Ureter (tissue), 1 donor: ENCODE measurements at regions not wholly inside any gene's neighbourhood (a gene's known extent, or its start where the extent isn't known, plus 50 kb on each side); places are given as distances from the start of the nearest gene placed in this dataset.

ENCODE experiments used
- DNase-seq: peaks from one replicate; pipeline ENCODE4 v3.0.0-alpha.2; 2020; ENCODE audit warnings: low spot score
- donor health status: DM: yes; HTN: yes; CAD: no.

- no peak for DNase-seq
These were observed 341.4 kb upstream of the PODXL start for GRCh38 chr7:131897790-131898165.

DNA sequence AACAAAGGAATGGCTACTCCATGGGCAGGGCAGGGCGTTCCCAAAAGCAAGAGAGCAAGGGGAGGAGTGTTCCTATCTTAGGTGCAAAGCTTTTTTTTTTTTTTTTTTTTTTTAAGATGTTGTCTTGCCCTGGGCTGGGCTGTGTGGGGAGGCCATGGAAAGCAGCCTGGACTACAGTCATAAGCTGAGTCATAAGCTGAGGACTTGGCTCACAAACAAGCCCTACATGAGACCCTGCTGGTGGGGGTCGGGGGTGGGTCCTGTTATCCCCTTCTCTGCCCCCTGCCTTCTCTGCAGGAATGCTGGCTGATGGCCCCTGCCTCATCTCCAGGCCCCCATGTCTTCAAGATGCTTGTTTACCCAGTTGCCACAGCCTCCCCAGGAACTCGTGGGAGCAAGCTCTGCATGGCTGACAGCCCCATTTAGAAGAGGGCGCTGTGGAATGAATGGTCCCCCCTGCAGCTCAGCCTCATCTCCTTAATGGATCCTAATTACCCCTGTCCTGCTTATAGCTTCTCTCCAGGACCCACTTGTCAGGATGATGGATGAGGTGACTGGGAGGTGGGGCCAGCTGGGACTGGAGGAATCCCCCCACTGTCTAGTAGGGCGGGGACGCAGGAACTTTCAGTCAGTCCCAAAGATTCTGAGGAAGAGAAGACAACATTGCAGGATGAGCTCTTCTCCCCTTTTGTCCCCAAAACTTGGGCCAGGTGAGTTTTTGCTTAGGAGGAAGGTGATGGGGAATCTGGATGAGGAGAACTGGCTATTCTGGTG lies 340.8 kb upstream of the PODXL start:
- no peak for DNase-seq

- no peak for DNase-seq
These were observed 339.9 kb upstream of the PODXL start for GRCh38 chr7:131896165-131896863.

DNA sequence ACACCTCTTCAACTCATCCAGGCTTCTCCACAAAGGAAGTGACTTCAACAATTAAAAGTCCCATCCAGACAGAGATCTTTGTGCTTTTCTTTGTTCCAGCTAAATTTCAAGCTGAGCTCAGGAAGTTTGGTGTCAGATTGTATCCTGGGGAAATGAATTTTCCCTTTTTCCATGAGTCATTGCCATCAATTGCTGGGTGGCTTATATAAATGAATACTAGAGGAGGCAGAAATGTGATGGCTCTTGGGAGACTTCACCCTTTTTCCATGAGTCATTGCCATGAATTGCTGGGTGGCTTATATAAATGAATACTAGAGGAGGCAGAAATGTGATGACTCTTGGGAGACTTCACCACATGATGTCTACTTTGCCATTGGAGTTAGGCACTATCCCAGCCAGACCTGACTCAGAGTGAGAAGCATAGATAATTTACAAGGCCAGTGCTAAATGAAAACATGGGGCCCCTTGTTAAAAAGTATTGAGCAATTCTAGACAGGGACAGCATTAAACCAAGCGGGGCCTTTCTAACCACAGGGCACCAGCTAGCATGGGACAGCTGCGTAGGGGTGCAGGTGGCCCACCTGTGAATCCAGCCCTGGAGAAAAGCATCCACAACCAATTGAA lies 339.2 kb upstream of the PODXL start:
- DNase-seq, result no peak

DNA sequence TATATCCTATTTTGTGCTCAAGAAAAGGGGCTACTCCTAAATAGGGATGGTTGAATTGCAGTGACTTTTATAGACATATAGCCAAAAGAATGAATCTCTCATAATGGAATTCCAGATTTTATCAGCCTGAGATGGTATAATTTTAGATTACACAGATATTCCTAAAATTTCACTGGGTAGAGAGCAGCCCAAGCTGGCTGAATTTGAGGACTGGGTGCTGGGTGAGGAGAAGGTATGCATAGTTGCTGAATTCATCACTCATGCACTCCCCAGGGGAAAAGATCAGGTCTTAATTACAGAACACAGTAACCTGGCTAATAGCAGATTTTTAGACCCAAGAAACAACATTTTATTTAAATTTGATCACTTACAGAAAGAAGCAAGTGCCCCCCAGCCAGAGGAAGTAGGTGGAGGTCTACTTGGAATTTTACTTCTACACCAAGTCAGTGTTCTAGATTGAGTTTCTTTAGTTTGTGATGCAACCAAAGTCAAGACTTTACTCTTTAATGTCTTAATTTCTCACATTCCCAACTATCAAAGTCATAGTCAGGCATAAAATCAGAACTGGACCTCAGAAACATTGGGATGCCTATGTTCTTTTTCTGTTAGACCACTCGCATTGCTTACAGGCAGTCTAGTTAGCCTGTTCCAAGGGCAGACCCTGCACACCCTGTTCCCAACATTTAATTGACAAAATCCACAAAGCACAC lies 337.4 kb upstream of the PODXL start:
- no peak for DNase-seq

DNA sequence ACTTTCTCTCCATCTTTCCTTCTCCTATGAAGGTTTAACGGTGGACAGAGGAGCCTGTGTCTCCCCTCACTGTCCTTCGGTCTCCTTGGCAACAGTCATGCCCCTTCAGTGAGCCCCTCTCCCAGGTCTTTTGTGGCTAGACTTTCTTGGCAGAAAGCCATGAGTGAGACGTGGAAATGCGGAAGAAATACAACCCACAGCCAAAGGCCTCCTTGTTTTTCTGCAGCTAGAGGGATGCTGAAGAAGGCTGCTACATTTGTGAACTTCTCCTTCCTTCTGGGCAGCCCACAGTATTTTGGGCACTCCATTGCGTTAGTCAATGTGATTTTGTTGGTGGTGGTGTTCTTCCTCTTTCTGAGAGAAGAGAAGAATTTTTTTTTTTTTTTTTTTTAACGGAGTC lies 333.7 kb upstream of the PODXL start:
- no peak for DNase-seq

GRCh38 chr7:131889572-131890150 lies 333.2 kb upstream of the PODXL start:
- no peak for DNase-seq

GRCh38 chr7:131883769-131884168 lies 327.3 kb upstream of the PODXL start:
- no peak for DNase-seq

GRCh38 chr7:131883196-131883595 lies 326.8 kb upstream of the PODXL start:
- no peak for DNase-seq

DNA sequence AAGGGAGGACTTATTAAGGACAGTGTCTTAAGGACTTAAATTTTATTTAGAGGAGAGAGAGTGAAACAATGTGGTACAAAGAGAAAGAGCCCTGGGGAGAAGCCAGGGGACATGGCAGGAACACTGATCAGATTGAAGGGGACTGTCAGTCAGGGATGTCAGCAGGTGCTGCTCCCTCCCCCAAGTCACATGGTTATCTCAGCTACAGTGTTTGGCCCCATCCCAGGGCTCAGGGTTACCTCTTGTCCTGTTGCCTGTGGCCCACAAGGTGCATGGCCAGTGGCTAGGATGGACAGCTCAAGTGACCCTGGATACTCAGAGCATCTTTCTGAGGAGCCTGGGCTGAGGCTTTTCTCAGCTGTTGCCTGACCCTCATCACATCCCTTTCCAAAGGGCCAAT lies 325.9 kb upstream of the PODXL start:
- no peak for DNase-seq

- no peak for DNase-seq
These were observed 323.6 kb upstream of the PODXL start for GRCh38 chr7:131880078-131880477.

DNA sequence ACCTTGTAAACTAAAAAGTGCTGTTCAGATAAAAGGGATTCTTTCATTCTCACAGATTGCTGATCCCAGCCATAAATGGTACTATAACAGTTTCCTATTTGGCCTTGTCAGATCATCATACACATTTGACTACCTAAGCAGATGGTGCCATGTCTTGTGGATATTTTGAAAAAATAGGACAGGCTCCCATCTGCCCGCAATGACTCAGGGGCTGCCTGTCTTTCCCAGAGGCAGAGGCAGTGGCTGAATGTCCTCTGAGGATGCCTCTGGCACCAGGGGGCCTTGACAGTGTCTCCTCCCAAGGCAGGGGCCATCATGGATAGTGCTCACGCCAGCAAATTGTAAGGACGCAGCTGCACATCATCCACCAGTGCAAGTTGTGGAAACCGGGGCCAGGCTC lies 323.0 kb upstream of the PODXL start:
- no peak for DNase-seq

- DNase-seq, result no peak
These were observed 322.3 kb upstream of the PODXL start for GRCh38 chr7:131878777-131879176.

- no peak for DNase-seq
These were observed 317.2 kb upstream of the PODXL start for GRCh38 chr7:131873581-131873980.

DNA sequence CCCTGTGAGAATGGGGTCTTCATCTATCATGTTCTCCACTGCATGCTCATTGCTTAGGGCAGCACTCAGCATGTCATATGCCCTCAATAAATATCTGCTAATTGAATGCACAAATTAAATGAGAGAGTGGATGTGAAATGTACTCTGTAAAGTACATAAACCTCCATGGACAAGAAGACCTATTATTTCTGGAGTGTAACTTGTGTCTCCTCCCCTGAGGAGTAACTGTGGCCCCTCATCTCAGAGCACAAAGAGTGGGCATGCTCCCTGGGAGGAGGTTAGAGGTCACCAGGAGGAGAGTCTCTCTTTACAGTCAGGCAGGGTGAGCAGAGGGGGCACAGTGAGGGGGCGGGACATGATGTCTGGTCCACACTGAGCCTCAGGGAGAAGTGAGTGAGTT lies 313.6 kb upstream of the PODXL start:
- no peak for DNase-seq

DNA sequence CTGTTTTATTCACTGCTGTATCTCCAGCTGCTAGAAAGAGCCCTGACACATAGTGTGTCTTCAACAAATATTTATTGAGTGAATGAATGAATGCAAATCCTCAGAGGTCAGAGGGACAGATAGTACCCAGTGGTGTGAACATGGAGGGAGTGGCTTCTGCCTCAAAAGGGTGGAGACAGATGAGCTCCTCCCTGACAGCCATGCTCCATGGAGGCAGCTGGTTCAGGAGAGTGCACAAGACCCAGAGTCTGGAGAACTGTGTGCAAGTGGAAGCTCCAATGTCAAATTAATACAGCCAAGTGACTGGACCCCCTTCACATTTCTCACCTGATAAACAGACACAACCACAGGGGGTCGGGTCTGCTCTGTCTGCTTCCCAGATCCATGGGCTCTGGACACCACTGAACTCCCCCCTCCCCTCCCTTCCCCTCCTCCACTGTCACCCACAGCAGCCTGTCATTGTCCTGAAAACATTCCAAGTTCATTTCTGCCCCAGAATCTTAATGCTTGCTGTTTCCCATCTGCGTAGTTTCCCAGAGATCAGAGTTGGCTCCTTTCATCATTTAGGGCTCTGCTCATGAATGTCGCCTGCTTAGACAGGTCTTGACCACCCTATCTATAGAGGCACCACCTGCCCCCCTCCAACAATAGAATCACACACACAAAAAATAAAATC lies 312.9 kb upstream of the PODXL start:
- no peak for DNase-seq

DNA sequence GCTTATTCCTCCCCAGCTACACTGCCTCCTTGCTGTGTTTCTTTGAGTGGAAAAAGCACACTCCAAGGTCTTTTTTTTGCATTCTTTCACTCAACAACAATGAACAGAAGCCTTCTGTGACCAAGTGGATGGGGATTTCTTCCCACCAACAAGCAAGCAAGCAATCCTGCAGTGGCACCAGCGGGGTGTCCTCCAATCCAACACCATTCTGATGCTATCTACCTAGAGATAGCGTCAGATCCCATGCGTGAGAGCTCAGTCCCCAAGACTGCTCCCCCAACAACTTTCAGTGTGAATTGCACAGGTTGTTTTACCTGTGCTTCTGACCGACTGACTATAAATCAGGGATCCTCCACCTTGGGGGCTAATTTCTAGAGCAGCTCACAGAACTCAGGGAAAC lies 311.0 kb upstream of the PODXL start:
- DNase-seq, result no peak

DNA sequence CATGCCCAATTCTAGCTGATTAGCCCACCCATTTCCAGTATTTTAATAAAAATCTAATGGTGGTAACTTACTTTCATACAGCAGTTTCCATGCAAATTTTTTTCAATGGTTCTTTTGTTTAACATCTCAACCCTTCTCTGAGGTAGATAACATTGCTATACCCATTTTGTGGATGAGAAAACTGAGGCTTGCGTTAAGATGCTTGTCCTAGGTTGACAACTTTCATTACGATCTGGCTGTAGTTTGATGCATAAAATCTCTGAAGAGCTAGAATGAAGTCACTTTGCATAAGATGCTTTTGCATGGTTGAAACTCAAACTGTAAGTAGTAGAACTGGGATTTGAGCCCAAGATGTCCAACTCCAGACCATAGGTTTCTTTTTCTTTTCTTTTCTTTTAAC lies 309.5 kb upstream of the PODXL start:
- no peak for DNase-seq

DNA sequence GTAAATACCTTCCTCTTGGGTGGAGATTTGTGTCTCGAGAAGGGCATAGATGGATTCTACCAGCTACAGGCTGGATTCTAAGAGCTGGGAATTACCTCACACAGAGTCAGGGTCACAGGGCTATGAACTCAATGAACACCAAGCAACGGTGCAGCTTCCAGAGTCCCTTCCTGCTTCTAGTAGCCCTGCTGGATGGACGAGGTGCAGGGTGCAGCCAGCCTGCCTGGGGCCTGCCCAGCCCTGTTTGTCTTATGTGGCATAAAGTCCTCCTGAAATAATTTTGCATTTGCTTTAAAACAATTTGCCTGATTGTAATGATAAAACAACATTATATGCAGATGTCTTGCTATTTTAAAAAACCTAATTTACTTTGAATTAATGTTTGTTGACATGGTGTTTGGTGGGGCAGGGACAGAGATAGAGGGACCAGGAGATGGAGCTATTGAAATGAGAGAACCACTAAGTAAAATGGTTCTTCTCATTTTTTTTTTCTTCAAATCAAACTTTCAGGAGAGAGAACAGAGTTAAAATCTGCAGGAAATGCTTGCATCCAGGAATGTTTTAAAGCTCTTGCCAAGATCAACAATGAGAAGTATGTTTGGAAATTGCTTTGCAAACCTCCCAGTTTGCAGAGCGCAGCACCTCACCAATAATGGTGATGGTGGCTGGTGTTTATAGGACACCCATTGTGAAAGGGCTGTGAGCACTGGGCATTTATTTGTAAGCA lies 305.4 kb upstream of the PODXL start:
- DNase-seq, result no peak

DNA sequence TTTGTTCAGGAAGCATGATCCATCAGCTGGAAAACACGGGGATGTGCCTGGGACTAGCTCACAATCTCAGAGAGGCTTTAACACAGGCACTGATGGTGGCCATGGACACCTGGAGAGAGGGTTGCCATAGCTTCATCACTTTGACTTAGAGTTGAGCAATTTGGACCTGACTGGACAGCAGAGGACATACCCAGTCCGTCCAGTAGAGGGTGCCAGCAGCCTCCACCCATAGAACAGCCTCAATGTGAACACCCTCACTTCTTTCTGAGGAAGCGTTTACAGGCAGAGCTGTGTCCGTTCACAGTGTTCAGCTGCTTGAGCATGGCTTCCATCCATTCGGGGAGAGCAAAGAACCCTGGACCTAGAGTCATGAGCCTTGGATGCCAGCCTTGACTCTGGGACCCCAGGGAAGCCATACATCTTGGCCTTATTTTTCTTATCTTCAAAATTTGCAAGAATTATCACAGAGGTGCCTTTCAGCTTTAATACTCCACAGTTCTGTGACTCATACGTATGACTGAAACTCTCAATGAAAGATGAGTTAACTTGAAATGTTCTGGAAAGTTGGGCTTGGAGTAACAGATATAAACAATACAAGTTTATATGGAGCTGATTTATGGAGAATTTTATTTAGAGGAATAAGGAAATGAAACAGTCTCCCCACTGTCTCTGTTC lies 302.9 kb upstream of the PODXL start:
- peak; percentile 62 for DNase-seq
